LNCAP (cell line): ENCODE measurements at regions not wholly inside any gene's neighbourhood (a gene's known extent, or its start where the extent isn't known, plus 50 kb on each side); places are given as distances from the start of the nearest gene placed in this dataset.

Source experiments
- CTCF ChIP-seq: fragments of 450-650 bp; IDR thresholded peaks from 2 replicates; pipeline ENCODE4 v1.5.1; 2017; ENCODE audit warnings: mild to moderate bottlenecking

GRCh38 chr7:8985255-8985654 is 551.8 kb downstream of the NXPH1 start:
- TF ChIP-seq CTCF, result no peak

- no peak for TF ChIP-seq CTCF
Measured at GRCh38 chr7:8988267-8988666, 554.9 kb downstream of the NXPH1 start.

GRCh38 chr7:8991159-8991558 is 557.8 kb downstream of the NXPH1 start:
- TF ChIP-seq CTCF, result no peak

GRCh38 chr7:8998762-8999161 is 565.4 kb downstream of the NXPH1 start:
- no peak for TF ChIP-seq CTCF

- TF ChIP-seq CTCF, result no peak
Measured at GRCh38 chr7:9013940-9014339, 580.5 kb downstream of the NXPH1 start.

GRCh38 chr7:9017286-9017685 is 583.9 kb downstream of the NXPH1 start:
- no peak for TF ChIP-seq CTCF

- no peak for TF ChIP-seq CTCF
Measured at GRCh38 chr7:9022456-9022855, 589.0 kb downstream of the NXPH1 start.

GRCh38 chr7:9023675-9024294 is 590.4 kb downstream of the NXPH1 start:
- TF ChIP-seq CTCF, result no peak
